ENCODE measurements at regions not wholly inside any gene's neighbourhood (a gene's known extent, or its start where the extent isn't known, plus 50 kb on each side); places are given as distances from the start of the nearest gene placed in this dataset.
"Not testable (repeated sequence)": the region's sequence is repeated elsewhere in the genome, so short reads cannot be mapped to it uniquely, and the experiment has no call there.

GRCh38 chr1:4064150-4064889 lies 164.2 kb upstream of the C1orf174 start:
- DNase-seq (ENCODE audit: low read depth) = no peak

- DNase-seq (ENCODE audit: low read depth) = no peak
Observed at GRCh38 chr1:4066860-4067599, 167.0 kb upstream of the C1orf174 start.

GRCh38 chr1:4068076-4068475 lies 168.0 kb upstream of the C1orf174 start:
- no peak for DNase-seq (ENCODE audit: low read depth)

- DNase-seq (ENCODE audit: low read depth) = no peak
Observed at GRCh38 chr1:4071653-4072052, 171.6 kb upstream of the C1orf174 start.

- DNase-seq (ENCODE audit: low read depth) = no peak
Observed at GRCh38 chr1:4072481-4073153, 172.5 kb upstream of the C1orf174 start.

GRCh38 chr1:4075436-4076225 lies 175.6 kb upstream of the C1orf174 start:
- no peak for DNase-seq (ENCODE audit: low read depth)

- DNase-seq (ENCODE audit: low read depth) = no peak
Observed at GRCh38 chr1:4076346-4076745, 176.3 kb upstream of the C1orf174 start.

- not testable (repeated sequence) for DNase-seq (ENCODE audit: low read depth)
Observed at GRCh38 chr1:4078091-4078962, 178.3 kb upstream of the C1orf174 start.

- no peak for DNase-seq (ENCODE audit: low read depth)
Observed at GRCh38 chr1:4079815-4080214, 179.7 kb upstream of the C1orf174 start.

- DNase-seq (ENCODE audit: low read depth) = no peak
Observed at GRCh38 chr1:4081806-4082711, 182.0 kb upstream of the C1orf174 start.

GRCh38 chr1:4083231-4084047 lies 183.4 kb upstream of the C1orf174 start:
- no peak for DNase-seq (ENCODE audit: low read depth)

GRCh38 chr1:4084048-4084431 lies 184.0 kb upstream of the C1orf174 start:
- DNase-seq (ENCODE audit: low read depth) = no peak

GRCh38 chr1:4084446-4084845 lies 184.4 kb upstream of the C1orf174 start:
- DNase-seq (ENCODE audit: low read depth) = no peak

- no peak for DNase-seq (ENCODE audit: low read depth)
Observed at GRCh38 chr1:4084896-4085295, 184.8 kb upstream of the C1orf174 start.

- no peak for DNase-seq (ENCODE audit: low read depth)
Observed at GRCh38 chr1:4085546-4085945, 185.5 kb upstream of the C1orf174 start.

GRCh38 chr1:4086085-4086850 lies 186.2 kb upstream of the C1orf174 start:
- DNase-seq (ENCODE audit: low read depth) = no peak

- no peak for DNase-seq (ENCODE audit: low read depth)
Observed at GRCh38 chr1:4086921-4087320, 186.8 kb upstream of the C1orf174 start.

All from renal cortical epithelial cell (primary cell).